Progenitor cell of endocrine pancreas (in vitro differentiated cells): ENCODE measurements at regions not wholly inside any gene's neighbourhood (a gene's known extent, or its start where the extent isn't known, plus 50 kb on each side); places are given as distances from the start of the nearest gene placed in this dataset.

ENCODE experiments used
- DNase-seq: peaks from one replicate; pipeline ENCODE4 v3.0.0; 2021; ENCODE audit warnings: low spot score; ENCODE audit not compliant: unreplicated experiment
- H3K27ac Mint-ChIP-seq: 2 replicates; pipeline ENCODE4 v1.8.0; 2021; ENCODE audit warnings: mild to moderate bottlenecking, moderate library complexity, mixed read lengths
- H3K27me3 Mint-ChIP-seq: 2 replicates; pipeline ENCODE4 v1.8.0; 2021; ENCODE audit warnings: mixed read lengths
- H3K36me3 Mint-ChIP-seq: 2 replicates; pipeline ENCODE4 v1.8.0; 2022; ENCODE audit warnings: mixed read lengths; ENCODE audit not compliant: insufficient read depth
- H3K4me1 Mint-ChIP-seq: 2 replicates; pipeline ENCODE4 v1.8.0; 2021; ENCODE audit warnings: low read depth, mixed read lengths
- H3K4me3 Mint-ChIP-seq: 2 replicates; pipeline ENCODE4 v1.8.0; 2021; ENCODE audit warnings: low read depth, mild to moderate bottlenecking, moderate library complexity, mixed read lengths
- H3K9me3 Mint-ChIP-seq: 2 replicates; pipeline ENCODE4 v1.8.0; 2021; ENCODE audit warnings: low read depth, mixed read lengths
- CTCF ChIP-seq: fragments of 200-600 bp; sonication (generic); IDR thresholded peaks from one replicate; pipeline ENCODE4 v1.5.0; 2021; ENCODE audit warnings: antibody characterized with exemption, mild to moderate bottlenecking; ENCODE audit not compliant: unreplicated experiment

GRCh38 chr14:97408937-97409815 is 612.0 kb downstream of the VRK1 start:
- H3K27me3 Mint-ChIP-seq: peaks cover 22% of the 10 kb centered on the region
- H3K4me3 Mint-ChIP-seq: no peak overlapping the region
- DNase-seq: no peak
- H3K27ac Mint-ChIP-seq: no peak overlapping the region
- H3K36me3 Mint-ChIP-seq: no peaks in the 10 kb centered on the region
- TF ChIP-seq CTCF: no peak
- no peaks in the 10 kb centered on the region for H3K9me3 Mint-ChIP-seq
- peaks cover 9% of the 10 kb centered on the region for H3K4me1 Mint-ChIP-seq

- H3K4me1 Mint-ChIP-seq: peaks cover 10% of the 10 kb centered on the region
Observed at GRCh38 chr14:97410667-97411620, 613.8 kb downstream of the VRK1 start.

GRCh38 chr14:97411938-97412612 is 614.9 kb downstream of the VRK1 start:
- H3K9me3 Mint-ChIP-seq: no peaks in the 10 kb centered on the region
- TF ChIP-seq CTCF: no peak
- no peaks in the 10 kb centered on the region for H3K36me3 Mint-ChIP-seq
- peaks cover 15% of the 10 kb centered on the region for H3K4me1 Mint-ChIP-seq
- no peak for DNase-seq
- peaks cover 17% of the 10 kb centered on the region for H3K27me3 Mint-ChIP-seq
- no peak overlapping the region for H3K27ac Mint-ChIP-seq
- H3K4me3 Mint-ChIP-seq: no peak overlapping the region

More at GRCh38 chr14:97410667-97411620, 613.8 kb downstream of the VRK1 start:
- H3K27me3 Mint-ChIP-seq: peaks cover 17% of the 10 kb centered on the region
- no peak for TF ChIP-seq CTCF
- H3K4me3 Mint-ChIP-seq: no peak overlapping the region
- no peak for DNase-seq
- H3K9me3 Mint-ChIP-seq: no peaks in the 10 kb centered on the region
- no peak overlapping the region for H3K27ac Mint-ChIP-seq
- no peaks in the 10 kb centered on the region for H3K36me3 Mint-ChIP-seq

GRCh38 chr14:97413022-97413539 is 615.9 kb downstream of the VRK1 start:
- no peak for TF ChIP-seq CTCF
- peaks cover 22% of the 10 kb centered on the region for H3K27me3 Mint-ChIP-seq
- H3K4me1 Mint-ChIP-seq: peaks cover 10% of the 10 kb centered on the region
- no peaks in the 10 kb centered on the region for H3K9me3 Mint-ChIP-seq
- H3K4me3 Mint-ChIP-seq: no peak overlapping the region
- DNase-seq: no peak
- no peaks in the 10 kb centered on the region for H3K36me3 Mint-ChIP-seq
- H3K27ac Mint-ChIP-seq: no peak overlapping the region
